DND-41 (cell line): ENCODE measurements at regions not wholly inside any gene's neighbourhood (a gene's known extent, or its start where the extent isn't known, plus 50 kb on each side); places are given as distances from the start of the nearest gene placed in this dataset.

ENCODE experiments used
- ATAC-seq: fragments of 200-7000 bp; cut with Tn5 transposase; 3 replicates; pipeline ENCODE4 v1.9.1; 2021; ENCODE audit warnings: low read depth; ENCODE audit not compliant: insufficient read depth
- DNase-seq: peaks from one replicate; pipeline ENCODE4 v3.0.0-alpha.2; 2020
- H2AFZ ChIP-seq: 2 replicates; pipeline ENCODE4 v1.6.0; 2012; ENCODE audit warnings: low read depth, low read length
- H3K27ac ChIP-seq: 2 replicates; pipeline ENCODE4 v1.5.1; 2012; ENCODE audit warnings: low read length, inconsistent platforms
- H3K27me3 ChIP-seq: fragments of 200-600 bp; sonication (generic); 2 replicates; pipeline ENCODE4 v1.6.0; 2012; ENCODE audit warnings: low read length, mild to moderate bottlenecking, inconsistent platforms; ENCODE audit not compliant: insufficient read depth, poor library complexity
- H3K36me3 ChIP-seq: 2 replicates; pipeline ENCODE4 v1.5.1; 2012; ENCODE audit warnings: low read length, inconsistent platforms; ENCODE audit not compliant: insufficient read depth
- H3K4me1 ChIP-seq: 2 replicates; pipeline ENCODE4 v1.5.1; 2012; ENCODE audit warnings: mild to moderate bottlenecking, low read length; ENCODE audit not compliant: insufficient read depth
- H3K4me2 ChIP-seq: 2 replicates; pipeline ENCODE4 v1.6.0; 2012; ENCODE audit warnings: mild to moderate bottlenecking, moderate library complexity, low read length, inconsistent platforms; ENCODE audit not compliant: insufficient read depth
- H3K4me3 ChIP-seq, 2 experiments: fragments of 200-600 bp in 1 of 2; shearing (Covaris generic) in 1 of 2; 2 replicates each; pipeline ENCODE4 v1.5.1; 2012 to 2016; ENCODE audit warnings: inconsistent platforms in 2 of 2, low read length in 2 of 2, mild to moderate bottlenecking in 2 of 2, low read depth in 1 of 2, moderate library complexity in 1 of 2
- H3K79me2 ChIP-seq: 2 replicates; pipeline ENCODE4 v1.6.0; 2012; ENCODE audit warnings: low read length, inconsistent platforms; ENCODE audit not compliant: insufficient read depth
- H3K9ac ChIP-seq: 2 replicates; pipeline ENCODE4 v1.6.0; 2012; ENCODE audit warnings: low read depth, mild to moderate bottlenecking, inconsistent platforms, low read length, moderate library complexity
- H3K9me3 ChIP-seq: 2 replicates; pipeline ENCODE4 v1.5.1; 2012; ENCODE audit warnings: low read length, moderate library complexity, mild to moderate bottlenecking, inconsistent platforms; ENCODE audit not compliant: insufficient read depth, severe bottlenecking
- H4K20me1 ChIP-seq: 2 replicates; pipeline ENCODE4 v1.6.0; 2012; ENCODE audit warnings: low read length; ENCODE audit not compliant: insufficient read depth
- CTCF ChIP-seq: IDR thresholded peaks from 2 replicates; pipeline ENCODE4 v1.5.1; 2012; ENCODE audit warnings: borderline replicate concordance, low read length, moderate library complexity, mild to moderate bottlenecking; ENCODE audit not compliant: poor library complexity, severe bottlenecking; ENCODE audit errors: extremely low read depth
- EZH2 ChIP-seq: IDR thresholded peaks from 3 replicates; pipeline ENCODE4 v1.6.1; 2012; ENCODE audit warnings: borderline replicate concordance, low read depth, mild to moderate bottlenecking, moderate library complexity, low read length, inconsistent platforms; ENCODE audit not compliant: severe bottlenecking

- H3K27me3 ChIP-seq: no peaks in the 10 kb centered on the region
- H3K4me1 ChIP-seq: no peaks in the 10 kb centered on the region
- no peak overlapping the region for H3K9ac ChIP-seq
- no peak overlapping the region for H3K4me2 ChIP-seq
- H4K20me1 ChIP-seq: no peaks in the 10 kb centered on the region
- H2AFZ ChIP-seq: no peak overlapping the region
- ATAC-seq: no peak
- H3K9me3 ChIP-seq: no peaks in the 10 kb centered on the region
- H3K27ac ChIP-seq: no peak overlapping the region
- no peaks in the 10 kb centered on the region for H3K79me2 ChIP-seq
- H3K4me3 ChIP-seq: no peak overlapping the region
- DNase-seq: no peak
- TF ChIP-seq CTCF: no peak
- TF ChIP-seq EZH2: no peak
- H3K36me3 ChIP-seq: no peaks in the 10 kb centered on the region
Measured at GRCh38 chr10:59108296-59108870, 68.1 kb upstream of the PHYHIPL start.

DNA sequence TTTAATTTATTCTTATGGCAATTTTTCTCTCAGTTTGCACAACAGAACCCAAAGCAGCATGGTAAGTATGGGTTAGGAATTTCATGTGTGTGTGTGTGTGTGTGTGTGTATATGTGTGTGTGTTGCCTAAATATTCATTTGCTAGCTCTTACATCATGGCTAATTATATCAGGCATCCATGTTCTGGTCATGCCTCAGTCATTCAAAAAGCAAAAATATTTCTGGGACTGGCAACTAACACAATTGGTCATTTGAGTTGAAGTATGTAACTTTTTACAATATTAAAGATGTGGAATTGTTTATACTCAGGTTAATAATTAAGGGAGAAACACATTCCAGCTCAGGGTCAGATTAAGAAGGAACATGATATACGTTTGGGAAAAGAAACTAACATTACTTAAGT, 67.6 kb upstream of the PHYHIPL start:
- H3K4me1 ChIP-seq: no peaks in the 10 kb centered on the region
- no peaks in the 10 kb centered on the region for H3K9me3 ChIP-seq
- no peak overlapping the region for H3K4me2 ChIP-seq
- no peaks in the 10 kb centered on the region for H3K27me3 ChIP-seq
- H3K4me3 ChIP-seq: no peak overlapping the region
- H2AFZ ChIP-seq: no peak overlapping the region
- ATAC-seq (no peak), DNase-seq (no peak)
- H3K79me2 ChIP-seq: no peaks in the 10 kb centered on the region
- no peak overlapping the region for H3K27ac ChIP-seq
- TF ChIP-seq CTCF (no peak), EZH2 (no peak)
- no peaks in the 10 kb centered on the region for H4K20me1 ChIP-seq
- H3K9ac ChIP-seq: no peak overlapping the region
- H3K36me3 ChIP-seq: no peaks in the 10 kb centered on the region

DNA sequence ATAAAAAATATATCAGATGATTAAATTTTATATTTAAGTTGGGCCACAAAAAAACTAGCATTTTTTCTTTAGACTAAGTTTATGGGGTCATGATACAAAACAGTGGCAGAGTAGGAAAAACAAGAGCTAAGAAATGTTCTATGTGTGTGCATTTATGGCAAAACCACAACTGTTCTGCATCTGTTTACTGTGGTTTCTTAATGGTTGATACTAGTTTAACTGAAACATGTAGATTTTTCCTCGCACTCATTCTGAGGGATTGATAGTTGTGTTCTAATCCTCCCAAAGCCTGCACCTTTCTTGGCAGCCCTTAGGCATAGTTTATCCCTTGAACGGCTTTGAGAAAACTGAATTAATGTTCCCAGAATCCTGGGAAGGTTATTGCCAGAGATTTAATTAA, 66.6 kb upstream of the PHYHIPL start:
- no peaks in the 10 kb centered on the region for H4K20me1 ChIP-seq
- no peaks in the 10 kb centered on the region for H3K79me2 ChIP-seq
- H3K36me3 ChIP-seq: no peaks in the 10 kb centered on the region
- H3K9ac ChIP-seq: no peak overlapping the region
- H3K4me2 ChIP-seq: no peak overlapping the region
- H3K27ac ChIP-seq: no peak overlapping the region
- H2AFZ ChIP-seq: no peak overlapping the region
- H3K27me3 ChIP-seq: no peaks in the 10 kb centered on the region
- H3K4me1 ChIP-seq: no peaks in the 10 kb centered on the region
- no peak for TF ChIP-seq CTCF
- no peak for TF ChIP-seq EZH2
- H3K4me3 ChIP-seq: no peak overlapping the region
- no peak for ATAC-seq
- no peak for DNase-seq
- H3K9me3 ChIP-seq: no peaks in the 10 kb centered on the region

GRCh38 chr10:59124187-59124586, 52.3 kb upstream of the PHYHIPL start:
- TF ChIP-seq CTCF (no peak), EZH2 (no peak)
- H3K27ac ChIP-seq: no peak overlapping the region
- H3K4me3 ChIP-seq: no peak overlapping the region
- no peaks in the 10 kb centered on the region for H4K20me1 ChIP-seq
- H3K4me1 ChIP-seq: no peaks in the 10 kb centered on the region
- no peak overlapping the region for H3K4me2 ChIP-seq
- H3K79me2 ChIP-seq: no peaks in the 10 kb centered on the region
- no peaks in the 10 kb centered on the region for H3K9me3 ChIP-seq
- H3K9ac ChIP-seq: no peak overlapping the region
- ATAC-seq (no peak), DNase-seq (no peak)
- no peak overlapping the region for H2AFZ ChIP-seq
- H3K27me3 ChIP-seq: no peaks in the 10 kb centered on the region
- H3K36me3 ChIP-seq: no peaks in the 10 kb centered on the region
